Hypothalamus (tissue), 51 donors: ENCODE measurements at regions not wholly inside any gene's neighbourhood (a gene's known extent, or its start where the extent isn't known, plus 50 kb on each side); places are given as distances from the start of the nearest gene placed in this dataset.

Experiments
- DNase-seq, 51 donors: peaks; one replicate each; lab custom pipeline; 2025; lab: John Stamatoyannopoulos, UW

GRCh38 chr5:119991625-119992024, 362.3 kb downstream of the FAM170A start:
- DNase-seq: no peak

DNA sequence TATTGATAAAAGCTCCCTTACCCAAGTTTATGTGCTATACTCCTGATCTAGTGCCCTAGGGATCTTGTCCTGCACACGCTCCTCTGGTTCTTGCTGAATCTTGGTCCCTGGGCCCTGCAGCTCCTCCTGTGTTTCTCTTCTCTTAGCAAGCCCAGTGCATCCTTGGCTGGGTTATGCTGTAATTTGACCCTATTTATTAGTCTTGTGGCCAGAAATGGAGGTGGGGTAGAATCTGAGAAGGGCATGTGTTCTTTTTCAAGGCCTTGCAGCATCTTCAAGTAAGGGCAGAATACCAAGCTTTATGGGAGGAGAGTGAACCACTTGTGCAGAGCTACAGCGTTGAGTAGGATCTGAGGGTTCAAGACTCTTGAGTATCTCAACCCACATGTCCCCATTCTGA, 366.8 kb downstream of the FAM170A start:
- DNase-seq: no peak

DNA sequence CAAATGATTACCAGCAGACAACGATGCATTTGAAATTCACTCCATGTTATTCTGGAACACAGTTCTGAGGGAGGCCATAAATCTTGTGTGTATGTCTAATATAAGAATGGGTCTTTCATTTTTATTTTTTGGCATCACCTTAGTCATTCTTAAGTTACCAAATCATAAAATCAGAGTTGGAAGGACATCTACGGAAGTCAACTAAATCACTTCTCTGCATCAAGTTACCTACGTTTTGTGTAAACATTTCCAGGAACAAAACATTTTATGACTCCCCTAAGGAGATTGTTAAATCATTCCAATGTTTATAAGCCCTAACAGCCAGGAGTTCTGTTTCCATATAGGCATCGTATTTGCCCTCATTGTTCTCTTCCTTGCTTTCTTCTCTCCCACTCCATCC, 378.2 kb downstream of the FAM170A start:
- DNase-seq: no peak

- no peak for DNase-seq
These were observed 383.1 kb downstream of the FAM170A start for GRCh38 chr5:120012431-120012830.

- no peak for DNase-seq
These were observed 385.2 kb downstream of the FAM170A start for GRCh38 chr5:120014535-120014934.

- DNase-seq: no peak
These were observed 387.5 kb downstream of the FAM170A start for GRCh38 chr5:120016717-120017382.

- no peak for DNase-seq
These were observed 388.2 kb downstream of the FAM170A start for GRCh38 chr5:120017513-120017912.

- DNase-seq: no peak
These were observed 405.8 kb downstream of the FAM170A start for GRCh38 chr5:120035181-120035580.

DNA sequence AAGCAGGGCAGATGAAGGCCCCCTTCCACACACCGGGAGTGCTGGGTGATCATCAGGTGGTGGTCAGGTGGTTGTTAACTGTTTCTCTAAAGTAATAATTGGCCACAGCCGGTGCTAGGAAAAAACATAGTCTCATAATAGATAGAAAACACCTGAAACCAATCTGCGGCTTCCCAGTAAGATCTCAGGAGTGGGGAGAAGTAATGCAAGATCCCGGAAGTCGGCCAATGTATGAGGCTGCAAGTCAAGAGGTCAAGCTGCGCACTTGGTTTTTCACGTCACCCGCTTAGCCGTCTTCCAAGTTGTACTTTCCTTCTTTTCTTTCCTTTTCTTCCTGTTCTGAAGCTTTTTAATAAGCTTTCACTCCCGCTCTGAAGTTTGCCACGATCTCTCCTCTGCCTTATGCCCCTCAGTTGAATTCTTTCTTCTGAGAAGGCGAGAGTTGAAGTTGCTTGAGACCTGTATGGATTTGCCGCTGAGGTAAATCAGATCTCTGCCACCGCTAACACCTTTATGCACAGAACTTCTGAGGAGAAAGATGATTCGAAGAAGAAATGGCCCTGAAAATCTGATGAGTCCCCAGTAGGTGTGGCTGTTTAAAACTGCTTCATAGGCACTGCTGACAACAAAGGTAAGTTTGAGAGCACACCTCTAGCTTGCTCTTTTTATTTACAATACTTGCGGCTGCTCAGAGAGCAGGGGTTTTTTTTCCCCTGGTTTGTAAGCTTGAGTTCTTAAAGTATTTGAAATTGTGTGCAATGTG, 406.6 kb downstream of the FAM170A start:
- no peak for DNase-seq

DNA sequence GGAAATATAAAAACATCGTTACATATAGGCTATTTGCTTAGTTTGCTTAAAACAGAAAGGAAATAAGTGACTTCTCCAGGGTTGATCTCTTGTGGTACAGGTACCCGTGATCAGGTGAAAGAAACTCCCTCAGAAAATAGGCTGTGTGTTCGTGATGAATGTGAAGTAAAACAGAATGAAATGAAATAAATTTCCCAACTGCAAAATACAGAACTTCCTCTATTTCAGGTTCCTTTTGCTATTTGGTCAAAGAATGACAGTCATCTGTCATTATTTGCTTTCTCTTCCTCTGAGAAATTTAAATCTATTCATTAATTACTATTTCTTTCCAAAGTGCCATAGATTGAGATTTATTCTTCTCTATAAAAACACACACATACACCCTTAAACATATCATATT, 408.1 kb downstream of the FAM170A start:
- no peak for DNase-seq

GRCh38 chr5:120039111-120039510, 409.8 kb downstream of the FAM170A start:
- no peak for DNase-seq

DNA sequence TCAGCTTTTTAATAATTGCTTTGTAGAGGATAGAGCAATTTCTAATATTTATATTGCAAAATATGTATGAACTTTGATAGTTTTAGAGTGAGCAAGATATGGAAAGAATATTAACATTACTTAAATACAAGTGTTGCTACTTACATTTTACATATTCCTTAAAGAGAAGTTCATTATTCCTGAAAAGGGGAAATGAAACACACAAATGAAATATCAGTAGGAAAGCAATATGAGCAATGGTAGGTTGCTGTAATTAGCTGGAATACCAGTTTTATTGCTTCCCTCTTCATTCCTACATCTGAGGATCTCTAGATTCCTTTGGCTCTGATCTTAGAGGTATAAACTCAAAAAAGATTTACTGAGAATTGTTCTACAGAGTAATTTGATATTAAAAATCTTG, 414.1 kb downstream of the FAM170A start:
- no peak for DNase-seq

GRCh38 chr5:120052916-120053828, 410.9 kb upstream of the PRR16 start:
- DNase-seq: no peak

DNA sequence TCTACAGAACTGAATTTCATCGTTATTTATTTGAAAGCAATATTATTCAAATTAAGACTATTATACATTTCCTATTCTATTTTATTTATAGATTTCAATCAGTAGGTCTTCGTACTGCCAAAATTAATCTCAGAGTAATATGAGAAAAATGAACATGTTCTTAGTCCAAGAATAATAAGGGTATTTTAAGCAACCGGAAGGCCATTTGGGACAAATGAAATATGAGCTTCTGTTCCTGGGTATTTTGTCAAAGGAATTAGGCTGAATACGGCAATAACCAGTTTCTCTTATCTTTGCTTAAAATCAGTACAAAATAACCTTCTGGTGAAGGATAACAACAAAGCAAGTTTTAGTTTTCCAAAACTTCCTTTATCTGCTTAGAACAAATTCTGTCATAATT, 410.3 kb upstream of the PRR16 start:
- no peak for DNase-seq

- no peak for DNase-seq
These were observed 408.2 kb upstream of the PRR16 start for GRCh38 chr5:120055858-120056257.

- no peak for DNase-seq
These were observed 401.6 kb upstream of the PRR16 start for GRCh38 chr5:120062515-120062917.

DNA sequence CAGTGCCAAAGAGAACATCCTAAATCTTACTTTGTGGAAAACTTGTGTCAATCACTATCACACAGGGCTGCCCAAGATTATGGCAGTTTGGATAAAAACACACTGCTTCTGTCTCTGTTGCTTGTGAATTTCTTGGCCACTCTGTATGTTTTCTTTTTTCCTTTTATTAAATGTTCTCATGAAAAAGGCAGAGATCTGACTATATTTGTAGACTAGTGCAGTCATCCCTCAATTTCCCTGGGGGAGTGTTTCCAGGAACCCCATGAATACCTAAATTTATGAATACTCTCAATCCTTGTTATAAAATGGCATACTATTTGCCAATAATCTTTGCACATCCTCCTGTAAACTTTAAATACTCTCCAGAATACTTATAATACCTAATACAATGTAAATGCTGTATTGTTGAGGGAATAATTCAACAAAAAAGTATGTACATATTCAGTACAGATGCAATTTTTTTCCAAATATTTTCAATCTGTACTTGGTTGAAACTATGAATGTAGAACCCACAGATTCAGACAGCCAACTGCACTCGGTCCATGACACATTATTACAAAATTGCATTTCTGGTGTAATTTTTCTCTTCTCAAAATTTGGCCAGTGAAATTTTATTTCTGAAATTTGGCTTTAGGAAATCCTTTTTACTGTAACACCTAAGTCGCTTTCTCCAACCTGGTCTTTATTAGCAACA, 391.9 kb upstream of the PRR16 start:
- DNase-seq: no peak

- no peak for DNase-seq
These were observed 390.4 kb upstream of the PRR16 start for GRCh38 chr5:120073722-120074121.

GRCh38 chr5:120080781-120081180, 383.3 kb upstream of the PRR16 start:
- no peak for DNase-seq

DNA sequence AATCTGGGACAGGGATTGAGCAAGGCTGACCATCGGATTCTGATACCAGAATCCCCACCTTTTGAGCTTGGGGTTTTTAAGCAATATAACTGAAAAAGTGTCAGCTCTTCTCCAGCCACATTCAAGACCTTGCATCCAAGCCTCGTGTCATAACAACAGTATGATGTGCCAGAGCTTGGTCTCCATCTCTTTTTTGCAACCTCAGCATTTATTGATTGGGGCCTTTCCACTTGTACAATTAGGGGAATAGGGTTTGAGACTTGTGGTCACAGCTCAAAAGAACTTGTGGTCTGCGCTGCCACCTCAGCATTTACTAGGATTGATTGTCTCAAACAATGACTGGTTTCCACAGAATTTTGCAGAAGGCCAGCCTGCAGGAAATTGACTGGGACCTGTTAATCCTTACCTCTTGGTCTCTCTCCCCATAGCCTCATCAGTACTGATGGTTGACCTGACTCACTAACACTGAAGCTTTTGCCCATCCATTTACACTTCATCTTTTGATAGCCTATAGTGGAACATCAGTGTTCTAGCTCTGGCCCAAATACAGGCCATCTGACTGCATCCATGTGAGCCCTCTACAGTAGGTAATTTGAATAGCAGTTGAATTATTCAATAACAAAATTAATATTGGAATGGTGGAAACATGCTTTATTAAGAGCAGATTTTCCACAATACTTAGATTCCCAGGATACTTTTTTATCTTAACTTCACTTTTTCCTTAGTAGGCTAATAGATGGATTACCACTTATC, 381.6 kb upstream of the PRR16 start:
- no peak for DNase-seq
